ENCODE measurements at regions not wholly inside any gene's neighbourhood (a gene's known extent, or its start where the extent isn't known, plus 50 kb on each side); places are given as distances from the start of the nearest gene placed in this dataset.

DNA sequence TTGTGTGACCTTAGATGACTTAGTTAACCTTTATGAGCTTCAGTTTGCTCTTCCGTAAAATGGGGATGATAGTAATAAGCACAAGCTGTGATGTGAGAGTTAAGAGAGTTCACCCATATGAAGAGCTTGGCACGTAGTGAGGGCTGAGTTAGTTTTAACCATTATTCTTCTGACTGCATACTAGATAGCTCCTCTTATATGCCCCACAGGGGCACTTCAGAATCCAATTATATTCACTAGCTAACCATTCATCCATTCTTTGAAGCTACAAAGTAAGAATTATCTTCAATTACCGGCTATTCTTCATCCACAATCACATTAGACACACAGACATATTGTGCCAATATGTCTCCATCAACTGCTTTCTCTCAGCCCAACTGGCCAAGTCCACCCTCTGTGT is 159.0 kb upstream of the STT3B start:
- no peak for TF ChIP-seq EZH2 (IDR thresholded peaks at IDR 0.05; ENCODE audit: low read length)
- TF ChIP-seq, protein P1, sequence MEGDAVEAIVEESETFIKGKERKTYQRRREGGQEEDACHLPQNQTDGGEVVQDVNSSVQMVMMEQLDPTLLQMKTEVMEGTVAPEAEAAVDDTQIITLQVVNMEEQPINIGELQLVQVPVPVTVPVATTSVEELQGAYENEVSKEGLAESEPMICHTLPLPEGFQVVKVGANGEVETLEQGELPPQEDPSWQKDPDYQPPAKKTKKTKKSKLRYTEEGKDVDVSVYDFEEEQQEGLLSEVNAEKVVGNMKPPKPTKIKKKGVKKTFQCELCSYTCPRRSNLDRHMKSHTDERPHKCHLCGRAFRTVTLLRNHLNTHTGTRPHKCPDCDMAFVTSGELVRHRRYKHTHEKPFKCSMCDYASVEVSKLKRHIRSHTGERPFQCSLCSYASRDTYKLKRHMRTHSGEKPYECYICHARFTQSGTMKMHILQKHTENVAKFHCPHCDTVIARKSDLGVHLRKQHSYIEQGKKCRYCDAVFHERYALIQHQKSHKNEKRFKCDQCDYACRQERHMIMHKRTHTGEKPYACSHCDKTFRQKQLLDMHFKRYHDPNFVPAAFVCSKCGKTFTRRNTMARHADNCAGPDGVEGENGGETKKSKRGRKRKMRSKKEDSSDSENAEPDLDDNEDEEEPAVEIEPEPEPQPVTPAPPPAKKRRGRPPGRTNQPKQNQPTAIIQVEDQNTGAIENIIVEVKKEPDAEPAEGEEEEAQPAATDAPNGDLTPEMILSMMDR (optimal IDR thresholded peaks at IDR 0.05 in 1 of 3, IDR thresholded peaks at IDR 0.05 in 1 of 3, conservative IDR thresholded peaks at IDR 0.05 in 1 of 3; ENCODE audit: extremely low read depth in 1 of 3, insufficient read depth in 2 of 3, low read length in 3 of 3) = no peak

Measured in keratinocyte (primary cell).